HG03575 (cell line): ENCODE measurements at regions not wholly inside any gene's neighbourhood (a gene's known extent, or its start where the extent isn't known, plus 50 kb on each side); places are given as distances from the start of the nearest gene placed in this dataset.

Source experiments
- ATAC-seq: cut with Tn5 transposase; IDR thresholded peaks from one replicate; pipeline ENCODE4 v1.9.1; 2021; ENCODE audit not compliant: unreplicated experiment, insufficient number of reproducible peaks, low FRiP score; ENCODE audit errors: extremely low read depth

DNA sequence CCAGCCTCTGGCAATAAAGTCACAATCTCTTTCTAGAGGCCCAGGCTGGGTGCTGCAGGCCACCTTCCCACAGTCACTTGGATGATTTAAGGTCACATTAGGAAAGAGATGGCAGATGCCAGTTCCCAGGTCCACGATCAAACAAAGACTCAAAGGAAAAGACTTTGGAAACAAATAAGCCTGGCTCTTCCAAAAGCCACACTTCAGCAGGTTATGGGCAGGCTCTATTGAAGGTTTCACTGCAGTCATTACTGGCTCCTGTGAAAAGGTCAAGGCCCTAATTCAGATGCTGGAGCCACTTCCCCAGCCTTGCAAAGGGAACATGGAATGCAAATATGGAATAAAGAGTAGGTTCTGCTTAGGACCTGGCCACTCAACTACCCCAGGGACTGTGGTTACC lies 104.0 kb upstream of the ZNF32 start:
- ATAC-seq: no peak

DNA sequence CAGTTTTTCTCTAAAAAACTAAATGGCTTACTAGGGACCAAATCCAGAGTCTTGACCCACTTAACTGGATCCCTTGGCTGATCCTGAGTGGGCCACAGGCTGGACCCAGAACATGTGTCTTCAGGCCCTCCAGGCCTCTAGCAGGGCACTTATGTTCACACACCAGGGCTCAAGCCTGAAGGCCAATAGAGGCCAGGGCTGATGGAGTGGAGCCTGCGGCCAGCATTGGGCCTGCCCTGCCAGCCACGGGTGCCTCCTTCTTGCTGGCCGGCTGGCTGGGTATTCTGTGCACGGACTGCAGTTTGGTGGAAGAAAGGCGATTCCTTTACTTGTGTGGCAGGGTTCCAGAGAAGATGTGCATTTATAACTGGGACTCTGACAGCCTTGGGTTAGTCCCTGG lies 103.0 kb upstream of the ZNF32 start:
- no peak for ATAC-seq

DNA sequence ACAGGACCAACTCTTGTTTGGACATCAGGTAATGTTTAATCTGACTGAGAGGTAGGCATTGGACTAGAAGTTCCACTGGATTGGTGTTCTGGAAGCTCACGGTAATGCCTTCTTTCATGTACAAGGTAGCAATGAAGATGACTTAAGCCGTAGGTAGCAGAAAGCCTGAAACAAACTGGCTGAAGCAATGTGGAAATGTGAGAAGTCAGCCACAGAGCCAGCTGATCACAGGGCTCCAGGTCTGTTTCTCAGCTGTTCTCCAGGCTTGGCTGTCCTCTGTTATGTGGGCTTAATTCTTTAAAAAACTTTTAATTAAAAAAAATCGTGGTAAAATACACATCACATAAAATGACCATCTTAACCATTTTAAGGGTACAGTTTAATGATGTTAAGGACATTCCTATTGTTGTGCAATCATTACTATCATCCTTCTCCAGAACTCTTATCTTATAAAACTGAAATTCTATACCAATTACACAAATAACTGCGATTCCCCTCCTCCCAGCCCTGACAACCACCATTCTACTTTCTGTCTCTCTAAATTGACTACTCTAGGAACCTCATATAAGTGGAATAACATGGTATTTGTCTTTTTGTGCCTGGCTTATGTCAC lies 101.4 kb upstream of the ZNF32 start:
- ATAC-seq: no peak

- no peak for ATAC-seq
These were observed 100.5 kb upstream of the ZNF32 start for GRCh38 chr10:43749145-43749576.

- ATAC-seq: no peak
These were observed 99.9 kb upstream of the ZNF32 start for GRCh38 chr10:43748560-43748959.

- ATAC-seq: no peak
These were observed 98.2 kb upstream of the ZNF32 start for GRCh38 chr10:43746906-43747305.

DNA sequence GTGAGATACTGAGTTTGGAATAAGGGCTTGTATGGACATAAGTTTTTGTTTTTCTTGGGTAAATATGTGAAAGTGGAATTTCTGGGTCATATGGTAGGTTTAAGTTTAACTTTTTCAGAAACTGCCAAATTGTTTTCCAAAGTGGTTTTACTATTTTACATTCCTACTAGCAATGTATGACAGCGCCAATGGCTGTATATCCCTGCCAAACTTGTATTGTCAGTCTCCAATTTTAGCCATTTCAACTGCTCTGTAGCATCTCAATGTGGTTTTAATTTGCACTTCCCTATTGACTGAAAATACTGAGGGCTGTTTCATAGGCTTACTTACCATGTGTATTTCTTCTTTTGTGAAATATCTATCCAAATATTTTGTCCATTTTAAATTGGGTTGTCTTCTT lies 90.5 kb upstream of the ZNF32 start:
- ATAC-seq: no peak

DNA sequence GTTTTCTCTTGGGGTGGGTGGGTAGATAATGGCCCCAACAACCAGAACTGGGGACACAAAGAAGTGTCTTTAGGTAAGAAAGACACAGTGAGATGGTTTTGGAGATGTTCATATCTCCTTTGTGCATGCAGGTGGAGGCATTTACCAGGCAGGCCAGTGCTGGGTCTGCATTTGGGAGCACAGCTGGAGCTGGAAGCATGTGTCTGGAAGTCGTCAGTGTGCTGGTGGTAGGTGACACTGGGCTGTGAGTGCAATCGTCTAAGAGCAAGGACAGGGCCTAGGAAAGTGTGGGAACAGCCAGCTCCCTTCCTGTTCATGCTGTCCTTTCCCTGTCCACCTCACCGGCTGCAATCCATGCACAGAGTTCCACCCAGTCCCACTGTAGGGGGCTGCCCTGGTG lies 88.3 kb upstream of the ZNF32 start:
- no peak for ATAC-seq

GRCh38 chr10:43735907-43736306 lies 87.2 kb upstream of the ZNF32 start:
- no peak for ATAC-seq

DNA sequence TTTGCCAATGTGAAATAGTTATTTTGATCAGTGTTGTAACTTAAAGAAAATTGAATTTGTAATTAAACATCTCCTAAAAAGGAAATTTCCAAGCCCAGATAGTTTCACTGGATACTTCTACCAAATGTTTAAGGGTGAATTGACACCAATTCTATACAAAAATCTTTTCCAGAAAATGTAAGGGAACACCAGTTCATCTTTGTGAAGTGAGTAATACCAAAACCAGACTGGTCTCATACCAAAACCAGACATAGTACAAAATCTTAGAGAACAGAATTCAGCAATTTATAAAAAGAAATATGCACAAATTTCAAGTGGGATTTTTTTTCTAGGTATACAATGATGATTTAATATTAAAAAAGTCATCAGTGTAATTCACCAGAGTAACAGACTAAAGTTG lies 86.0 kb upstream of the ZNF32 start:
- ATAC-seq: no peak

- no peak for ATAC-seq
These were observed 82.8 kb upstream of the ZNF32 start for GRCh38 chr10:43731486-43731885.

DNA sequence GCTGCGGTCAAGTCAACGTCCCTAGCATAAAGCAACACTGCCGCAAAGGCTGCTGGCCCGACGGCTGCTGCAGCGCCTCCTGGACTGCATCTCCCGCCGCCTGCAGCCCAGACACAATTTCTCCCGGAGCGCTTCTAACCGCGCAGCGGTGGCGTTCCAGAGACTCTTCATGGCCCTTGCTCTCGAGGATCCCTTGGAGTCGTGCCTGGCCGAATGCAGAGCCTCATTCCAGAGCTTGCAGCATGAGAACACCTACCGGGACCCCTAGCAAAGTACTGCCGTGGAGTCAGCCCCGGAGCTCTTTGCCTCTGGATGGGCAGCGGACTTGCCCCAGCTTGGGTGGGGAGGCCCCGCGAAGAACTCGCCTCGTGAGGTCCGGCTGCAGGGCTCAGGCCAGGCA lies 79.7 kb upstream of the ZNF32 start:
- no peak for ATAC-seq

DNA sequence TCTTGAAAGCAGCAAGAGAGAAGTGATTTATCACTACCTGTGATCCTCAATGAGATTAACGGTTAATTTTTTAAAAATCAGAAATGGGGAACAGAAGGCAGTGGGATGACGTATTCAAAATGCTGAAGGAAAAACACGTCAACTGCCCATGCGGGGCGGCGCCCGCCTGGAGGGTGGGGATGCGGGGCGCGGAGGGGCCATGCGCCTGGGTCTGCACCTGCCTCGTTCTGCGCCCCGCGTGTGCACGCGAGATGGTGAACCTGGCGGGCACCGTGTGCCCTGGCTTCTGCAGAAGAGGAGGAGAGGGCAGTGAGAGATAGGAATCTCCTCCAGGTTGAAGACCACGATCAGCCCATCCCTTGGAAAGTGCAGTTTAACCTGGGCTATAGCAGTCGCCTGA lies 79.3 kb upstream of the ZNF32 start:
- no peak for ATAC-seq

- ATAC-seq: no peak
These were observed 66.7 kb upstream of the ZNF32 start for GRCh38 chr10:43715334-43715733.

GRCh38 chr10:43712821-43713584 lies 64.3 kb upstream of the ZNF32 start:
- no peak for ATAC-seq

DNA sequence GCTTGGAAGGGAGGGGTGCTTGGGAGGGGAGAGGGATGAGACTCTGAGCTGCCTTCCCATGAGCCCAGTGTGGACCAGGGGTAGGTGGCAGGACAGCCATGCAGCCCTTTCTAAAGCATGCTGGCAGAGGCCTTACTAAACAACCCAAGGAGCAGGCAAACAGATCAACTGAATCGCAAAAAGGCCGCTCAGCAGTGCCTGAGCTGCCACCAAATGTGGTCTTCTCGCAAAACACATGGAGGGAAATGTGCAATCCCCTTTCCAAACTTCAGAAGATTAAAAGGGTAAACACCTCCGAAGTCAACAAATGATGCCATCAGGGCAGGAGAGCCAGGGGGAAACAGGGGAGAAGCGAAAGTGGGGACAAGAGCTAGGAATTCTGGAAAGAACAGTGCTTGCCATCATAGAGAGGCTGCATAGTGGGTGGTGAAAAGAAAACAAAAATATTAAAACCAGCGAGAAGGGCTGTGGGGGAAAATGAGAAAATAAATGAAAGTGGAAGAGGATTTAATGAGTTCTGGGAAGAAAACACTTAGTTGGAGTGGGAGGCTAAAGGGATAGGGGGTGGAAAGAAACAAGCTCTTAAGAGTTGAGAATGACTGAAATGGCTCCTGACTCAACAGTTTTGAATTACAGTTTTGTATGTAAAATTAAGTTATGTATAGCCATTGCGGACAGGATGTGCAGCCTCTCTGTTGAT lies 62.2 kb upstream of the ZNF32 start:
- ATAC-seq: no peak

GRCh38 chr10:43708262-43708661 lies 59.6 kb upstream of the ZNF32 start:
- no peak for ATAC-seq

GRCh38 chr10:43707770-43708169 lies 59.1 kb upstream of the ZNF32 start:
- ATAC-seq: no peak

GRCh38 chr10:43706166-43706565 lies 57.5 kb upstream of the ZNF32 start:
- no peak for ATAC-seq

DNA sequence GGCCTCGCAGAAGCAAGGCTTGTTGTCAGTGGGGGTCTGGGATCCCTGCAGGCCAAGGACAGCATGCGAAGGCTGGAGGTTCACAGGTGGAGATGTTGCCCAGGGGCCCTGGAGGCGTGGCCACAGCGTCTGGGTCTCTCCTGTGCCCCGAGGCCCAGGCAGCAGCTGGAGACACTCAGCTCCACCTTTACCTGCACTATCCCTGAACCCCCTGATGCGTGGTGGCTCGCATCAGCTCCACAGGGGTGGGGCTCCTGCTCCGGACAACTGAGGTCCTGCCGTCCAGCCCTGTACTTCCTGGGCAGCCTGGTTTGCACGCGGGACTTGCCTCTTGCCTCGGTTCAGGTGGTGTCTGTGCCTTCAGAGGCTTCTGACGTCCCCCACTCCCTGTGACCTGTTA lies 54.6 kb upstream of the ZNF32 start:
- no peak for ATAC-seq
